ENCODE measurements at regions not wholly inside any gene's neighbourhood (a gene's known extent, or its start where the extent isn't known, plus 50 kb on each side); places are given as distances from the start of the nearest gene placed in this dataset.

GRCh38 chr5:4420177-4420576 lies 720.0 kb upstream of the ADAMTS16 start:
- TF ChIP-seq, protein P1, sequence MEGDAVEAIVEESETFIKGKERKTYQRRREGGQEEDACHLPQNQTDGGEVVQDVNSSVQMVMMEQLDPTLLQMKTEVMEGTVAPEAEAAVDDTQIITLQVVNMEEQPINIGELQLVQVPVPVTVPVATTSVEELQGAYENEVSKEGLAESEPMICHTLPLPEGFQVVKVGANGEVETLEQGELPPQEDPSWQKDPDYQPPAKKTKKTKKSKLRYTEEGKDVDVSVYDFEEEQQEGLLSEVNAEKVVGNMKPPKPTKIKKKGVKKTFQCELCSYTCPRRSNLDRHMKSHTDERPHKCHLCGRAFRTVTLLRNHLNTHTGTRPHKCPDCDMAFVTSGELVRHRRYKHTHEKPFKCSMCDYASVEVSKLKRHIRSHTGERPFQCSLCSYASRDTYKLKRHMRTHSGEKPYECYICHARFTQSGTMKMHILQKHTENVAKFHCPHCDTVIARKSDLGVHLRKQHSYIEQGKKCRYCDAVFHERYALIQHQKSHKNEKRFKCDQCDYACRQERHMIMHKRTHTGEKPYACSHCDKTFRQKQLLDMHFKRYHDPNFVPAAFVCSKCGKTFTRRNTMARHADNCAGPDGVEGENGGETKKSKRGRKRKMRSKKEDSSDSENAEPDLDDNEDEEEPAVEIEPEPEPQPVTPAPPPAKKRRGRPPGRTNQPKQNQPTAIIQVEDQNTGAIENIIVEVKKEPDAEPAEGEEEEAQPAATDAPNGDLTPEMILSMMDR (IDR thresholded peaks at IDR 0.05; ENCODE audit: extremely low read depth, missing control alignments) = no peak
- DNase-seq (ENCODE audit: low spot score) = no peak

GRCh38 chr5:4420681-4421080 lies 719.4 kb upstream of the ADAMTS16 start:
- TF ChIP-seq, protein P1 (IDR thresholded peaks at IDR 0.05; ENCODE audit: extremely low read depth, missing control alignments) = no peak
- no peak for DNase-seq (ENCODE audit: low spot score)

- DNase-seq (ENCODE audit: low spot score) = no peak
- TF ChIP-seq, protein P1 (IDR thresholded peaks at IDR 0.05; ENCODE audit: extremely low read depth, missing control alignments) = no peak
Measured at GRCh38 chr5:4422247-4422646, 717.9 kb upstream of the ADAMTS16 start.

- DNase-seq (ENCODE audit: low spot score) = no peak
- TF ChIP-seq, protein P1 (IDR thresholded peaks at IDR 0.05; ENCODE audit: extremely low read depth, missing control alignments) = no peak
Measured at GRCh38 chr5:4424895-4425294, 715.2 kb upstream of the ADAMTS16 start.

GRCh38 chr5:4440536-4440935 lies 699.6 kb upstream of the ADAMTS16 start:
- no peak for DNase-seq (ENCODE audit: low spot score)
- TF ChIP-seq, protein P1 (IDR thresholded peaks at IDR 0.05; ENCODE audit: extremely low read depth, missing control alignments) = no peak

GRCh38 chr5:4442221-4442620 lies 697.9 kb upstream of the ADAMTS16 start:
- TF ChIP-seq, protein P1 (IDR thresholded peaks at IDR 0.05; ENCODE audit: extremely low read depth, missing control alignments) = no peak

GRCh38 chr5:4447657-4448056 lies 692.5 kb upstream of the ADAMTS16 start:
- TF ChIP-seq, protein P1 (IDR thresholded peaks at IDR 0.05; ENCODE audit: extremely low read depth, missing control alignments) = no peak

More at GRCh38 chr5:4442221-4442620, 697.9 kb upstream of the ADAMTS16 start:
- DNase-seq (ENCODE audit: low spot score) = no peak

More at GRCh38 chr5:4447657-4448056, 692.5 kb upstream of the ADAMTS16 start:
- DNase-seq (ENCODE audit: low spot score) = no peak

Measured in GM20000 (cell line).